HG03378 (cell line): ENCODE measurements at regions not wholly inside any gene's neighbourhood (a gene's known extent, or its start where the extent isn't known, plus 50 kb on each side); places are given as distances from the start of the nearest gene placed in this dataset.

Source experiments
- ATAC-seq: cut with Tn5 transposase; IDR thresholded peaks from one replicate; pipeline ENCODE4 v1.9.1; 2021; ENCODE audit warnings: mild to moderate bottlenecking, moderate library complexity; ENCODE audit not compliant: unreplicated experiment

DNA sequence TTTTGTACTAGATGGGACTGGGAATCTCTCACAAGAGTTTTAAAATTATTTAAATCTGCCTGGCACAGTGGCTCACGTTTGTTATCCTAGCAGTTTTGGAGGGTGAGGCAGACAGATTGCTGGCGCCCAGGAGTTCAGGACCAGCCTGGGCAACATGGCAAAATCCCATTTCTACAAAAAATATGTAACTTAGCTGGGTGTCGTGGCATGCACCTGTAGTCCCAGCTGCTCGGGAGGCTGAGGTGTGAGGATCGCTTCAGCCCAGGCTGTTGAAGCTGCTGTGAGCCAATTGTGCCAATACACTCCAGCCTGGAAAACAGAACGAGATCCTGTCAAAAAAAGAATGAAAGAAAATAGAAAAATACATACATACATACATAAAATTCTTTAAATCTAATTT is 685.7 kb upstream of the PIK3C3 start:
- no peak for ATAC-seq

DNA sequence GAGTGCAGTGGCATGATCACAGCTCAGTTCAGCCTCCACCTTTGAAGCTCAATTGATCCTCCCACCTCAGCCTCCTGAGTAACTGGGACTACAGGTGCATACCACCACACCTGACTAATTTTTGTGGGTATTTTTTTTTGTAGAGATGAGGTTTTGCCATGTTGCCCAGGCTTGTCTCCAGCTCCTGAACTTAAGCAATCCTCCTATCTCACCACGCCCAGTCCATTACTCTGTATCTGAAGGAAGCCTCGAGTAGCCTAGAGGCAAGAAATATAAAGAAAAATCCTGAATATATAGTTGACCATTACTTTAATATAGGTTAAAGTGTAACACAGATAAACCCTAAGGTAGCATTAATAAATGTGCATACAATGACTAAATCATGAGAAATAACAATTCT is 686.8 kb upstream of the PIK3C3 start:
- ATAC-seq, result no peak

DNA sequence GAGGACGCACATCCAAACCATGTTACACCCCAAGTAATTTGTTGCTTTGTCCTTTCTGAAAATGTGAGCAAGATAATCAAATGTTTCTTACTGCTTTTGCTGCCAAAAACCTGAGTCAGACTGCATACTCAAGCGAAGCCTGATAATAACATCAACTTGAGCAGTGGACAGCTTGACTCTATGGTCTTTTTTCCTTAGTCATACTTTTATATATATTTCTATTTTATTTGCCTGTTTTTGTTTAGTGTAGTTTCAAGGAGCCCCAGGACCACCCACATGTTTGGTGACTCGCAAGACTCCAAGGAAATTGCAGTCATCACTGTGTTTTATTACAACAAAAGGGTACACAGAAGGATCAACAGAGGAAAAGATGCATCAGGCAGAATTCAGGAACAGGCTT is 688.4 kb upstream of the PIK3C3 start:
- ATAC-seq, result no peak

DNA sequence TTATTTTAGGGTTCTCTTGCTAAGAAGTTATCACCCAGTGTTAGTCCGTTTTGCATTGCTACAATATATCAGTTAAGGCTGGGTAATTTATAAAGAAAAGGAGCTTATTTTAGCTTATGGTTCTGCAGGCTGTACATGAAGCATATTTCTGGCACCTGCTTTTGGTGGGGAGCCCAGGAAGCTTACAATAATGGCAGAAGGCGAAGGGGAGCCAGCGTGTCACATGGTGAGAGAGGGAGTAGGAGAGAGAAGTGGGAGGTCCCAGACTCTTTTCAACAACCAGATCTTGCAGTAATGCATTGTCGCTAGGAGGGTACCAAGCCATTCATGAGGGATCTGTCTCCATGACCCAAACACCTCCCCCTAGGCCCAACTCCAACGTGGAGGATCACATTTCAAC is 688.8 kb upstream of the PIK3C3 start:
- ATAC-seq, result no peak

DNA sequence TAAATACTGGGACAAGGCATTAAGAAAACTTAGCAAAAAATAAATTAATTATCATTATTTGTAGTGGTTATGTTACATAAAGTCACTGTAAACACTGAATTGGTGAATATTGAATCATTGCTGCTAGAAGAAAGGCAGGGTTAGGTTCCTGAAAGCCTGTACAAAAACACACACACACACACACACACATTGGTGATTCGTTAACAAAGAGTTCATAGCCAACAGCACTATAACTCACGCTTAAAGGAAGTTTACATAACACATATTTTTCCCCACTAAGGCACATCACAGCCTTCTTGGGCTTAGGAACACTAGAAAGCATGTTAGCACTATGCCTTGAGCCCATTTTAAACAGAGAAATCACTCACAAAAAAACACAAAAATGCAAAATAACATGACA is 690.0 kb upstream of the PIK3C3 start:
- ATAC-seq, result no peak

DNA sequence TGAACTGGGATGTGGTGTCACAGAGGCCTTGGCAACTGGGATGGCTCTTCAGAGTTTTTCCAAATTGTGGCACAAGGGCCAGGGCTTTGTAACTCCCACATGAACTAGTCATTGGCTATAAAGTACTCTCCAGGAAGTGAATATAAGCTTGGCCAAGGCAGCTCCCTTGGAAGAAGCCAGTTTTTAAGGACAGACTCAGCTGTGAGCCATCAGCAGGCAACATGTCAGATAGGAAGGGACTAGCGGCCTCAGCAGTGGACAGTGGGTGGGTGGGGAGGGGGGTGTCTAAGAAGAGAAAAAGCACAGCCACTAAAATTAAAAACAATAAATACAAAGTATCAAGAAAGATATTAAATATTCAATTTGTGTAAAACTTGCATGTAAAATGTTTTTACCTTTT is 691.1 kb upstream of the PIK3C3 start:
- ATAC-seq, result no peak

DNA sequence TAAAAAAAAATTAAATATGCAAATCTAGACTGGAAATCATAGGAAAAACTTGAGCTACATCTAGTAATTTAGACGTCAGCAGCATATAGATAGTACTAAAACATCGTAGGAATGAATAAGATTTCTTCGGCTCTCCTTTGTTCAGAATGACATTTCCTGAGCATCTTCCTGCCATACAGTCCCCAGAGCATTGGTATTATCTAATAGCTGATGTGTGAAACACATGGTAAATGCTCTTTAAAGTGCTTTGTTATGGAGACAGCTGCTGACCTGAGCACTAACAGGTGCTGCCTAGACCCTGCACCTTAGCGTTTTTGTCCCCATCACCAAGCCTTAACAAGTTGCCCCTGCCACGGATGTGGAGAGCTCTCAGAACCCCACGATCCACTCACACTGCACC is 692.3 kb upstream of the PIK3C3 start:
- ATAC-seq, result no peak

DNA sequence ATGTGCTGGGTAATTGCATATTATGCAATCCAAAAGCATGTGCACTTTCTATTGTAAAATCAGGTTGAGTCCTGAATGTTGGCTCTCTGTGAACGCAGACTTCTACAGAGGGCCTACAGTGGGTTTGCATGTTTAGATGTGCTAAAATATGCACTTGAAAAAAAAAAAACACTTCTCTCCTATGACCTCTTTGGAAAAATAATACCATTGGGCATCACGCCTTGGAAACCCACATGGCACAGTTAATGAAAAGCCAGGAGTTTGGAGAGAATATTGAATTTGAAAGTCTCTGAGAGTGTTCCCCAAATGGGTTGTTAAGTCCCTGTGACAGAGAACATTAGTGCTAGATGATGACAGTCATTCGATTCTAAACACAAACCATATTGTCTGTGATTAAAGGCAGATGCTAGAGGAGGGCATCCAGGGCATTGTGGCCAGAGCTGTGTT is 710.4 kb upstream of the PIK3C3 start:
- ATAC-seq, result no peak

DNA sequence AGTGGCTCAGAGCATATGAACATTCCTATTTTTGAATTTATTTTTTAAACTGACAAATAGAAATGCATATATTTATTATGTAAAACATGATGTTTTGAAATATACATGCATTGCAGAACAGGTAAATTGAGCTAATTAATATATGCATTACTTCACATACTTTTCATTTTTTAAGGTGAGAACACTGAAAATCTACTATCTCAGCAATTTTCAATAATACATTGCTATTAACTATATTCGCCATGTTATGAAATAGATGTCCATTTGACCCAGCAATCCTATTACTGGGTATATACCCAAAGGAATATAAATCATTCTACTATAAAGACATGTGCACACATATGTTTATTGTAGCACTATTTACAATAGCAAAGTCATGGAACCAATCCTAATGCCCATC is 717.7 kb upstream of the PIK3C3 start:
- no peak for ATAC-seq

DNA sequence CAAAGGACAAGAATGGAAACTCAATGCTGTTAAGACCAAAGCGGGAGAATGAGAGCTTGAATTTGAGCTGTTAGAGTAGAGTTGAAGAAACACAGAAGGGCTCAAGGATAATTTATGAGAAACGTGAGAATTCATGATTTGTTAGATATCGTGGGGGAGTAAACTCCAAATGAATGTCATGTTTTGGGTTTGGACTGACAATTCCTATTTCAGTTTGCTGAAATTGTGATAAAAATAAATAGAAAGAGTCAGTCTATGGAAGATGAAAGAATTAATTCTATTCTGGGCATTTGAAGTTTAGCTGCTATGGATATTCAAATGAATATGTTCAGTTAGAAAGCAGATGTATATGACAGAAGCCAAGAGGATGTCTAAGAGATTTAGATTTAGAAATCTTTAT is 723.4 kb upstream of the PIK3C3 start:
- ATAC-seq, result no peak

DNA sequence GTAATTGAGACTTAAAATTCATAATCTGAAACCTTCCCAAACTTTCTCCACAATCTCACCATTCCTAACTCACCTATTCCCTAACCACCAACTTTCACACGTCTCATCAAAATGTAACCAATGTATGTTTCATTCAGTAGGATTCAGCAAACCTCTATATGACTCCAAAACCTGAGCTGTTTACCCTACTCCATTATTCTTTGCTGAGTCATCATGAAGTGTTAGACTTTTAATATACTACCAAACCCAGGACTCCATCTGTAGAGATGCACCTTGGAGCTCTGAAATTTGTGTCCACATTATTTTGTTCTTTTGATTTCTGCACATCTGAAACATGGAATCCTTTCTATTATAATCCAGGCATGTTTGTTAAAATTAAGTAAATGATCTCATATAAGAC is 727.0 kb upstream of the PIK3C3 start:
- no peak for ATAC-seq

DNA sequence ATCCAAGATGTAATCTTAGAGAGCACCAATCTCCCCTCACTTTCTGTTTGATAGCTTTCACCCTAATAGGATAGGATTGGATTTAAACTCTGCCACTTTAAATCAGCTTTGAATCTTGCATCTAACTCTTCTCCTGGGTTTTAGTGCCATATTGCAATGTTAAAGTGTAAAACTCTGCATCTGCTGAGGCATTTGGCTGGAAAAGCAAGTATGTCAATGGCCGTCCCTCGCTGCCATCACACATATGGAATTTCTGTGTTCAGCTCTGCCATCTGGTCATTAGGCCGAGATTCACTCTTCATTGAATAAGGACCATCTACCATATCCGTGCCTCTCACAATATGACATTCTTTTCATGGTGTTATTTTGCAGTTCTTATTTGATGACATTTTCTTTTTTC is 728.1 kb upstream of the PIK3C3 start:
- ATAC-seq, result no peak

DNA sequence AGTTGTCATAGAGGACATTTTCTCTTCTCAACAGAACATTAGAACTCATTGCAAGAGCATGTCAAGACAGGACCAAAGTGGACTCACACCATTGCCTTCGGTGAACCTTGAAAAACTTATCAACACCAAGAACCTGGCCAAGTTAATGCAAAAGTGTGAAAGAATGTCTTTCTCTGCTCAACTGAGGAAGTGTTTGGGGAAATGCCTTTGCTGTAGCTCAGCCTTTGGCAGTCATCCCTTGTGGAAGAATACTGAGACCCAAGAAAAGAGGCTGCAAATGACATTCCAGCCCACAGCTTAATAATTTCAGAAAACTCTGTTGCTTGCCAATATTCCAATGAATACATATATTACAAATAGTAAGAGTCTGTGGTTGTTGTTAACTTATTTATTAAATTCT is 728.8 kb upstream of the PIK3C3 start:
- ATAC-seq, result no peak

DNA sequence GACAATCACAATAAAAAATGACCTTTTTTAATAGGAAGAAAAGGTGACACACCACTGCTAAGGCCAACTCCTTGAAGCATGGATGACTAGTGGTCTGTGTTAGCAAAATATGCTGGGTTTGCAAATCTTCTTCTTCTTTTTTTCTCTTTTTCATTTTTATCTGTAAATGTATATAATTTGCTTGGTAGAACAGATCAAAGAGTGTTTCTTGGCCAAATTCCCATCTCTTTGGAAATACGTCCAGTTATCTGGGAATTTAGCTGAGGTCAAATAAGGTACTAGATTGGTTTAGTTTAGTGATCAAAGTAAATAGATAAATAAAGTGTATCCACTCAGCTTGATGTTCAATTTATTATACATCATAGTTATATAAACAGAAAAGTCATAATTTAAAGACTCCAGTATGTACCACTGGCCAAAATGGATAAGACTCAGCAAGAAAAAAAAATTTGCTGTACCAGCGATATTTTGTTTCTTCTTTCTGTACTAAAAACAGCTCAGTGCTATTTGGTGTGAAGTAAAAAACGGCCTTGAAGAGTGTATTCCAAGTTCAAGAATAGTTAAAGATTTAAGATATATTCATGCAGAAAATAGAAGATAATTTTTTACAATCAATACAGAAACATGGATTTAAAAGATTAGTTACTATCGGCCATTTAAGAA is 738.6 kb upstream of the PIK3C3 start:
- ATAC-seq, result no peak

DNA sequence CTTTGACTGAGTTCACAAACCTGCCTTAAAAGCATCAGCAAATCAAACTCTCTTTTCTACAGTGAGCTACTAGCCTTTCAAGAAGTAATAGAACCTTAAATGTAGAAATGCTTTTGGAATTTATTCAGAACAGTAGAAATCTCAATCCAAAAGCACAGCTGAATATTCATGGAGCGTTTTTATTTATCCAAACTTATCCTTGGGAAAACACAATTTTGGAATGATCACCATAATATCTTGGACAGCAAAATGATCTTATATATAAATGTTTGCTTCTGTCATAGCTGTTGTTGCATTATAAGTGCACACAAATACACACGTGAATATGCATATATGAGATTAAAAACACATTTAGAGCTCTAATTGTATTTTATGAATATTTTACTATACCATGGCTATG is 747.3 kb upstream of the PIK3C3 start:
- no peak for ATAC-seq

DNA sequence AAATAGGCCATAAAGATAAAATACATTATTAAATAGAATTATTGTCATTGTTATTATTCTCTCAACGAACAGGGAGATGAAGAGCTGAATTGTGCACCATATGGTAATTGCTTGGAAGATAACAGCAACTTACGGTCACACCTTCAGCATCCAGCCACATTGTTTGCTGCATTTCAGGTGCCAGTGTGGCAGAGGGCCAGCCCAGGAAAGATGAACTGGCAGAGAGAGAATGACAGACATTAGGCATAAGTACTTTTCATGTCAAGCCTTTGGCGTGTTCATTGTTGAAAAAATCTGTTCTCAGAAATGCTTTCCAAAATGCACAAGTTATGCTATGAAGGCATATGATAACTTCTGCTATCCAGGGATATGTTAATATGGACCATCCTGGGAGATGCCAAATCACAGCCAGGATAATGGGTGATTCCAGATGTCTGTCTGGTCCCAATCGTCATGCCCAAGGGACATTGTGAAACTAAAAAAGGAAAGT is 748.6 kb upstream of the PIK3C3 start:
- no peak for ATAC-seq

DNA sequence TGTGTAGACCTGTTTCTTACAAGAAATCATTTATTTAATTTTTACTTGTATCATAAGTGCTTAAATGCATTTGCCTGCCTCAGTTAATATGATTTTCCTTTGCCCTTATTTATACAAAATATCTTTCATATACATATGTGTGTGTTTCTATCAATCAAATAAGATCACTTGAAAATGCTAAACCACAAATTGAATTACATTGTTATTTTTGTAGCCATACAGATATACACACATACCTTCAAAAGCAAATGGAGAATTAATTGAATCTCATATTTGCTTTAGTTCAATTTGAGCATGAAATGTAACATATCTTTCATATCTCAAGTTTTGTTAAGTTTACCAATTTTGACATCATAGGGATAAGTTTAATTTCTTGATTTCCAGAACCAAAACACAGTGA is 755.8 kb upstream of the PIK3C3 start:
- ATAC-seq, result no peak

DNA sequence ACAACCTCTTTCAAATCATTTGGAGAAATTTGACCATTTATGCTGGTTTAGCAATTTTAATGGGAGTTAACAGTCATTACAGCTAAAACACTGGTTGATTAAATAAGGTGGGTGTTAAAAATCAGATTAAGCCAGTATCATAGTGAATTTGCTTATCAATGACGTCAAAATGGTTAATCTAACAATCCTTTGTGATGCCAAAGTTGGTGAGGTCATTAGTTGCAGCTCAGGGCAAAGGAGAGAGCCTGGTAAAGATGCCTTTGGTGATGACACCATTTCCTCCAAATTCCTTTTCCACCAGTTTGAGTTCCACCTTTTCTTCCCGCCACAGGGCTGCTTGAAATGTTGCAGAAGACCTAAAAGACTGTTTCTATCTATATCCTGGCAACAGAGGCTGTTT is 757.1 kb upstream of the PIK3C3 start:
- no peak for ATAC-seq

DNA sequence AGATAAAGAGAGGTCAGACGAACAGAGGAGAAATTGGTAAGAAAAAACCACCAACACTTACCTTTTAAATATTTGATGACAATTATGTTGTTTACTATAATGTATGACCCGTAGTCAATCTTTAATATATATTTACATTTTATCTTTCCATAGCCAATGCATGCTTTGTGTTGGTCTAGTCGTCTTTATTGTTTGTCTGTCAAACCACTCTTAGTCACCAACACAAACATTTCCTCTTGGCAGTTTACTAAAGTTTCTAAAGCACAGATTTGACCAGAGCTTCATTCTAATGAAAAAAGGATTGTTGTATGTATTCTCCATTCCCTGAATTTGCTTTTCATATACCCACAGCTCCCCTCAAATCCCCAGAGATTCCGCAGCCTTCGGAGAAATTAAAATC is 784.7 kb upstream of the PIK3C3 start:
- no peak for ATAC-seq

DNA sequence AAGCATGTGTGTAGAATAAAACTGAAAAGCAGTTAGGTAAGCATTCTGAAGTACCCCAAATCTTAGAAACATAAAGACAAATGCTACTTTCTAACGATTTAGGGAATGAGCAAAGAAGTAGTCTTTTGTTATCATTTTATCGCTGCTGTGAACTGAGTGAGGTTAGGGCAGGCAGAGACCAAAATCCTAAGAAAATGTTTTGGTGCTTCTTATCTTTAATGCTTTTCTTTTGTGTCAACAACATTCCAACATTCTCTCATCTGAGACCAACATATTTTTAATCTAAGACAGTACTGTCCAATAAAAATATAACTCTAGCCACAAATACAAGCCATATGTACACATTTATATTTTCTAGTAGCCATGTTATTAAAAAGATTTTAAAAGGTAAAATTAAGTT is 789.4 kb upstream of the PIK3C3 start:
- ATAC-seq, result no peak

DNA sequence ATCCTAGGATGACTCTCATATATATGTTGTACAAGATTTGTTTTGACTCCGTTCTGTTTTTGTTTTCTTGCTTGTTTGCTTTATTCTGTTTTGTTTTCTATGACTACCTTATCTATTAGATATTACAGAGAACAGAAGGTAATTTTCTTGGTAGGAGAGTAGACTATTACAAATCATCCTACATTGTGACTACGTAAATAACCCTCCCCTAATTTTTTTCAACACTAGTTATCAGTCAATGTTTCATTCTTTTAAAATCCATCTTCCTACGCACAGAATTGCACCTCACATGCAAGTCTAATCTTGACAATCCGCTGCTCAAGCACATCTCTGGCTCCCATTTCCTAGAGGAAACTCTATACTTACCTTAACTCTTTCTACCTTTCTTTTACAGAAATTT is 792.3 kb upstream of the PIK3C3 start:
- ATAC-seq, result no peak

DNA sequence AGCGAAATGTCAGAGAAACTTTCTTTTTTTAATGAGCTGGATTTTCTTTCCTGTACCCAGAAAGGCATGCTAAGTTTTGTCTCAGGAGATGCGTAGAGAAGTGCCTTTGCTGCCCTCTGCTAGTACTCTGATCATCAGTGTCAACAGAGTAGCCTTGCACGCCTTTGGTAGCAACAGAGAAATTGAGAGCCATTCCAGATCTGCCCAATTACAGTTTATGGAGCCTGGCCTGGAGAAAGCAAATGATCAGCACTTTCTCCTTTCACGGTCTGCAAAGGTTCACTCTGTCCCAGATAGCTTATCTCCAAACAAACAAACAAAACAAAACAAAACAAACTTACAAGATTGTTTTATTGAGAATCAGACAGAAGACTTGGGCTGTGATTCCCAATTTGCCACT is 792.8 kb upstream of the PIK3C3 start:
- no peak for ATAC-seq
